K562 (cell line): ENCODE measurements at regions not wholly inside any gene's neighbourhood (a gene's known extent, or its start where the extent isn't known, plus 50 kb on each side); places are given as distances from the start of the nearest gene placed in this dataset.
A peak's percentile ranks its signal among the peaks of the same experiment; 100 is the strongest.

Source experiments
- ATAC-seq: fragments of 200-7000 bp; cut with Tn5 transposase; 3 replicates; pipeline ENCODE4 v1.9.1; 2020; ENCODE audit warnings: moderate library complexity
- BruUV-seq: library from RNA; stranded (reverse); fragments of 400-500 nt; replicated peaks from 2 replicates; lab custom pipeline; 2021; lab: Mats Ljungman, UMichigan
- CTCF ChIA-PET: fragments of 300-600 bp; formaldehyde crosslinking; extraction: SDS; loops from one replicate; lab custom pipeline; 2021; ENCODE audit warnings: low intra/inter-chr PET ratio; lab: Yijun Ruan, JAX
- POLR2A ChIA-PET: fragments of 300-600, 350-650 bp; sonication (Branson Sonifier 250); formaldehyde crosslinking; extraction: SDS; loops from one replicate; lab custom pipeline; 2021; ENCODE audit warnings: antibody characterized with exemption, inconsistent platforms; lab: Yijun Ruan, JAX
- DNase-seq, 4 experiments: peaks; one replicate each; pipeline versions ENCODE4 v3.0.0 to v3.0.0-alpha.2; 2011 to 2018; ENCODE audit warnings: low spot score in 3 of 4, mixed read lengths in 3 of 4; ENCODE audit errors: extremely low read depth in 1 of 4
- FAIRE-seq: peaks from 2 replicates; lab custom pipeline; 2011; peaks lifted over from hg19 to GRCh38; lab: Jason Lieb, UNC
- H2AFZ ChIP-seq: 2 replicates; pipeline ENCODE4 v1.6.0; 2011; ENCODE audit warnings: low read depth, low read length, control low read depth, inconsistent platforms
- H3K27ac ChIP-seq: fragments of 200-600 bp; 3 replicates; pipeline ENCODE4 v1.8.0; 2011; ENCODE audit warnings: low read depth, mild to moderate bottlenecking, control low read depth, inconsistent platforms, low read length, moderate library complexity, mixed read lengths; ENCODE audit errors: extremely low read depth
- H3K27me3 ChIP-seq, 2 experiments: fragments of 300-600 bp in 1 of 2; 2 replicates in 1 of 2; 3 replicates in 1 of 2; pipeline versions ENCODE4 v1.6.0 to v1.8.0; 2011; ENCODE audit warnings: inconsistent platforms in 2 of 2, low read length in 2 of 2, mild to moderate bottlenecking in 1 of 2, mixed read lengths in 1 of 2, moderate library complexity in 1 of 2; ENCODE audit not compliant: control insufficient read depth in 2 of 2, insufficient read depth in 2 of 2
- H3K36me3 ChIP-seq: fragments of 300-600 bp; 3 replicates; pipeline ENCODE4 v1.8.0; 2011; ENCODE audit warnings: mild to moderate bottlenecking, low read length, inconsistent platforms; ENCODE audit not compliant: control insufficient read depth, insufficient read depth
- H3K4me1 ChIP-seq, 2 experiments: fragments of 200-600 bp in 1 of 2; replicated peaks in 1 of 2; 2 replicates in 1 of 2; 3 replicates in 1 of 2; pipeline versions ENCODE4 v1.5.1 to v1.8.0; 2011; ENCODE audit warnings: inconsistent platforms in 2 of 2, low read length in 2 of 2, mild to moderate bottlenecking in 1 of 2, mixed read lengths in 1 of 2, moderate library complexity in 1 of 2; ENCODE audit not compliant: control insufficient read depth in 2 of 2, insufficient read depth in 2 of 2
- H3K4me2 ChIP-seq: 2 replicates; pipeline ENCODE4 v1.6.1; 2011; ENCODE audit warnings: low read length, control low read depth, inconsistent platforms, mixed read lengths; ENCODE audit not compliant: insufficient read depth
- H3K4me3 ChIP-seq: fragments of 200-600 bp; sonication (generic), shearing (Covaris generic); 2 replicates; pipeline ENCODE4 v1.5.1; 2016; ENCODE audit warnings: control low read depth, inconsistent platforms
- H3K79me2 ChIP-seq: fragments of 200-600 bp; 3 replicates; pipeline ENCODE4 v1.8.0; 2011; ENCODE audit warnings: low read length, inconsistent platforms; ENCODE audit not compliant: control insufficient read depth, insufficient read depth
- H3K9ac ChIP-seq, 2 experiments: 2 replicates each; pipeline versions ENCODE4 v1.6.0 to v1.6.1; 2011; ENCODE audit warnings: low read depth in 2 of 2, low read length in 2 of 2, control low read depth in 1 of 2, inconsistent platforms in 1 of 2, mild to moderate bottlenecking in 1 of 2, mixed read lengths in 1 of 2; ENCODE audit not compliant: insufficient read depth in 1 of 2
- H3K9me1 ChIP-seq: one replicate; pipeline ENCODE4 v1.6.0; 2011; ENCODE audit warnings: inconsistent platforms, mild to moderate bottlenecking, low read length, moderate library complexity; ENCODE audit not compliant: control insufficient read depth, insufficient read depth
- H3K9me3 ChIP-seq: replicated peaks from 2 replicates; pipeline ENCODE4 v1.5.1; 2011; ENCODE audit warnings: low read depth, low read length, inconsistent platforms; ENCODE audit not compliant: control insufficient read depth, insufficient read depth
- H4K20me1 ChIP-seq: replicated peaks from 2 replicates; pipeline ENCODE4 v1.6.1; 2011; ENCODE audit warnings: low read length, inconsistent platforms, mixed read lengths; ENCODE audit not compliant: control insufficient read depth, insufficient read depth
- COPS2 ChIP-seq: fragments of 450-650 bp; conservative IDR thresholded peaks from 2 replicates; pipeline ENCODE4 v1.6.1; 2016; ENCODE audit warnings: mild to moderate bottlenecking, moderate library complexity
- CTCF ChIP-seq, 3 experiments: IDR thresholded peaks in 2 of 3; conservative IDR thresholded peaks in 1 of 3; 2 replicates each; pipeline ENCODE4 v1.5.1; 2011 to 2012; ENCODE audit warnings: low read length in 3 of 3, mild to moderate bottlenecking in 3 of 3, control low read depth in 2 of 3, improper control_type of control experiment in 1 of 3, inconsistent platforms in 1 of 3, low read depth in 1 of 3, mixed read lengths in 1 of 3, moderate library complexity in 1 of 3; ENCODE audit not compliant: insufficient read depth in 2 of 3
- RBM17 ChIP-seq: fragments of 200-400 bp; formaldehyde crosslinking; IDR thresholded peaks from 2 replicates; pipeline ENCODE4 v1.6.1; 2017; ENCODE audit warnings: low read depth, mild to moderate bottlenecking, low read length, borderline replicate concordance
- TAF1 ChIP-seq: IDR thresholded peaks from 2 replicates; pipeline ENCODE4 v1.6.1; 2011; ENCODE audit warnings: mild to moderate bottlenecking, low read length, moderate library complexity; ENCODE audit not compliant: insufficient read depth, control insufficient read depth, severe bottlenecking; ENCODE audit errors: extremely low read depth
- ZNF561 ChIP-seq: fragments of 450-650 bp; formaldehyde crosslinking; conservative IDR thresholded peaks from 2 replicates; pipeline ENCODE4 v1.4.0; 2020; ENCODE audit warnings: mild to moderate bottlenecking, moderate library complexity
- WGBS: fragments of 100-300 bp; shearing (Covaris generic); methylation state at CpG from one replicate; pipeline ENCODE4 v1.1.6; 2016; ENCODE audit warnings: low coverage, mixed read lengths; ENCODE audit not compliant: insufficient coverage; ENCODE audit errors: missing lambda C conversion rate; 5-methylcytosine and 5-hydroxymethylcytosine counted together
- in situ Hi-C: fragments of 300-500 bp; cut with MboI; formaldehyde crosslinking; loops from 4 replicates; pipeline ENCODE4 v1.15.0; 2018; ENCODE audit warnings: inconsistent platforms, mixed read lengths
- intact Hi-C: fragments of 100-400 bp; cut with micrococcal nuclease; formaldehyde crosslinking; loops from 2 replicates; pipeline ENCODE4 v1.14.2; 2022

GRCh38 chr19:33953023-33953422, 156.4 kb downstream of the KCTD15 start:
- Histone ChIP-seq H3K9ac (no peak overlapping the region), H3K79me2 (no peaks in the 10 kb centered on the region), H3K27ac (no peak overlapping the region), H3K27me3 (peaks cover 0 to 11% of the 10 kb centered on the region in 2 experiments; a peak in 2 of 5 replicates), H4K20me1 (no peaks in the 10 kb centered on the region), H3K4me2 (no peak overlapping the region), H2AFZ (no peak overlapping the region), H3K4me1 (no peaks in the 10 kb centered on the region), H3K9me3 (no peaks in the 10 kb centered on the region), H3K4me3 (no peak overlapping the region), H3K36me3 (no peaks in the 10 kb centered on the region), H3K9me1 (no peaks in the 10 kb centered on the region)
- in situ Hi-C loops = no loop called here
- ChIA-PET CTCF (no interaction called here), POLR2A (interaction anchor here (1.8 kb wide), 1 partner anchor 28 kb away, joined by 5 read pairs; no protein-coding TSS in a partner anchor)
- BruUV-seq = no TSS peak
- no peak for TF ChIP-seq COPS2
- TF ChIP-seq ZNF561 = no peak
- no peak for TF ChIP-seq RBM17
- DNase-seq (no peak), ATAC-seq (no peak), FAIRE-seq (no peak)
- intact Hi-C loops = no loop called here
- WGBS = 0% methylated on average over 8 of the region's 8 CpGs

GRCh38 chr19:33953592-33953991, 156.9 kb downstream of the KCTD15 start:
- FAIRE-seq = no peak
- H3K27me3 ChIP-seq = peaks cover 0 to 11% of the 10 kb centered on the region in 2 experiments; a peak in 2 of 5 replicates
- TF ChIP-seq CTCF (IDR thresholded peaks at IDR 0.05 in 2 of 3, conservative IDR thresholded peaks at IDR 0.05 in 1 of 3; ENCODE audit: insufficient read depth in 2 of 3, low read depth in 1 of 3, low read length in 3 of 3) = 0 out of 6 replicates have a peak, but pooled peaks of 1 of the 3 experiments have one; percentile 16
- no peak for TF ChIP-seq TAF1
- in situ Hi-C loops (no loop called here), intact Hi-C loops (no loop called here)
- no peaks in the 10 kb centered on the region for H3K4me1 ChIP-seq
- no peak overlapping the region for H3K9ac ChIP-seq
- ChIA-PET POLR2A (no interaction called here), CTCF (no interaction called here)
- H2AFZ ChIP-seq = no peak overlapping the region
- BruUV-seq = no TSS peak
- no peaks in the 10 kb centered on the region for H3K36me3 ChIP-seq
- H3K4me3 ChIP-seq = no peak overlapping the region
- H3K27ac ChIP-seq = no peak overlapping the region
- 2% methylated on average over 4 of the region's 4 CpGs for WGBS
- no peaks in the 10 kb centered on the region for H4K20me1 ChIP-seq
- H3K4me2 ChIP-seq = no peak overlapping the region
- ATAC-seq = no peak
- DNase-seq = no peak
- H3K9me1 ChIP-seq = no peaks in the 10 kb centered on the region
- no peaks in the 10 kb centered on the region for H3K79me2 ChIP-seq
- no peaks in the 10 kb centered on the region for H3K9me3 ChIP-seq
